Embryonic facial prominence (tissue), 1 donor: ENCODE measurements at regions not wholly inside any gene's neighbourhood (a gene's known extent, or its start where the extent isn't known, plus 50 kb on each side); places are given as distances from the start of the nearest gene placed in this dataset.
"Not testable (repeated sequence)": the region's sequence is repeated elsewhere in the genome, so short reads cannot be mapped to it uniquely, and the experiment has no call there.

ENCODE experiments used
- DNase-seq: peaks from one replicate; pipeline ENCODE4 v3.0.0-alpha.2; 2016; ENCODE audit errors: extremely low spot score

GRCh38 chr7:46296526-46296925 is 375.5 kb upstream of the IGFBP3 start:
- no peak for DNase-seq

GRCh38 chr7:46294381-46294780 is 373.3 kb upstream of the IGFBP3 start:
- no peak for DNase-seq

- DNase-seq, result no peak
These were observed 371.7 kb upstream of the IGFBP3 start for GRCh38 chr7:46292741-46293140.

- DNase-seq, result no peak
These were observed 370.6 kb upstream of the IGFBP3 start for GRCh38 chr7:46291601-46292150.

GRCh38 chr7:46291050-46291438 is 370.0 kb upstream of the IGFBP3 start:
- DNase-seq, result no peak

GRCh38 chr7:46290374-46291049 is 369.4 kb upstream of the IGFBP3 start:
- no peak for DNase-seq

GRCh38 chr7:46288861-46289260 is 367.8 kb upstream of the IGFBP3 start:
- no peak for DNase-seq

GRCh38 chr7:46288010-46288409 is 366.9 kb upstream of the IGFBP3 start:
- no peak for DNase-seq

GRCh38 chr7:46286957-46287356 is 365.9 kb upstream of the IGFBP3 start:
- no peak for DNase-seq

- no peak for DNase-seq
These were observed 365.3 kb upstream of the IGFBP3 start for GRCh38 chr7:46286356-46286755.

GRCh38 chr7:46285878-46286277 is 364.8 kb upstream of the IGFBP3 start:
- DNase-seq, result no peak

GRCh38 chr7:46283852-46284251 is 362.8 kb upstream of the IGFBP3 start:
- DNase-seq, result no peak

GRCh38 chr7:46282155-46282554 is 361.1 kb upstream of the IGFBP3 start:
- no peak for DNase-seq

- no peak for DNase-seq
These were observed 360.0 kb upstream of the IGFBP3 start for GRCh38 chr7:46281071-46281470.

GRCh38 chr7:46279290-46279689 is 358.2 kb upstream of the IGFBP3 start:
- no peak for DNase-seq

GRCh38 chr7:46264646-46265045 is 343.6 kb upstream of the IGFBP3 start:
- no peak for DNase-seq

GRCh38 chr7:46261638-46262037 is 340.6 kb upstream of the IGFBP3 start:
- not testable (repeated sequence) for DNase-seq

GRCh38 chr7:46259947-46260346 is 338.9 kb upstream of the IGFBP3 start:
- DNase-seq, result no peak

GRCh38 chr7:46257761-46258448 is 336.8 kb upstream of the IGFBP3 start:
- DNase-seq, result no peak

GRCh38 chr7:46256870-46257661 is 336.0 kb upstream of the IGFBP3 start:
- no peak for DNase-seq

- no peak for DNase-seq
These were observed 332.4 kb upstream of the IGFBP3 start for GRCh38 chr7:46253520-46253919.

GRCh38 chr7:46247664-46248063 is 326.6 kb upstream of the IGFBP3 start:
- no peak for DNase-seq
